NAMALWA (cell line): ENCODE measurements at regions not wholly inside any gene's neighbourhood (a gene's known extent, or its start where the extent isn't known, plus 50 kb on each side); places are given as distances from the start of the nearest gene placed in this dataset.

Experiments used
- DNase-seq: peaks from one replicate; pipeline ENCODE4 v3.0.0-alpha.2; 2015; ENCODE audit warnings: low spot score

- no peak for DNase-seq
Measured at GRCh38 chr12:94062796-94063635, 85.4 kb upstream of the PLXNC1 start.

- no peak for DNase-seq
Measured at GRCh38 chr12:94070520-94070919, 77.9 kb upstream of the PLXNC1 start.

GRCh38 chr12:94071258-94071657 is 77.1 kb upstream of the PLXNC1 start:
- no peak for DNase-seq

GRCh38 chr12:94073441-94074051 is 74.8 kb upstream of the PLXNC1 start:
- DNase-seq: no peak

- no peak for DNase-seq
Measured at GRCh38 chr12:94074216-94074979, 74.0 kb upstream of the PLXNC1 start.

GRCh38 chr12:94074980-94075629 is 73.3 kb upstream of the PLXNC1 start:
- peak; percentile 31 for DNase-seq

GRCh38 chr12:94077209-94077608 is 71.2 kb upstream of the PLXNC1 start:
- DNase-seq: no peak

GRCh38 chr12:94078138-94078723 is 70.1 kb upstream of the PLXNC1 start:
- no peak for DNase-seq

- DNase-seq: no peak
Measured at GRCh38 chr12:94078736-94079509, 69.5 kb upstream of the PLXNC1 start.

GRCh38 chr12:94079566-94080340 is 68.6 kb upstream of the PLXNC1 start:
- no peak for DNase-seq

- no peak for DNase-seq
Measured at GRCh38 chr12:94080341-94081009, 67.9 kb upstream of the PLXNC1 start.

GRCh38 chr12:94082690-94083089 is 65.7 kb upstream of the PLXNC1 start:
- no peak for DNase-seq

- DNase-seq: no peak
Measured at GRCh38 chr12:94089891-94090290, 58.5 kb upstream of the PLXNC1 start.

GRCh38 chr12:94091624-94092023 is 56.8 kb upstream of the PLXNC1 start:
- DNase-seq: no peak

GRCh38 chr12:94092516-94093241 is 55.7 kb upstream of the PLXNC1 start:
- no peak for DNase-seq

GRCh38 chr12:94094700-94095099 is 53.7 kb upstream of the PLXNC1 start:
- no peak for DNase-seq

- DNase-seq: no peak
Measured at GRCh38 chr12:94095618-94096017, 52.8 kb upstream of the PLXNC1 start.

- DNase-seq: no peak
Measured at GRCh38 chr12:94098466-94098865, 49.9 kb upstream of the PLXNC1 start.
